AG04450 (cell line): ENCODE measurements at regions not wholly inside any gene's neighbourhood (a gene's known extent, or its start where the extent isn't known, plus 50 kb on each side); places are given as distances from the start of the nearest gene placed in this dataset.

ENCODE experiments used
- CTCF ChIA-PET: fragments of 300-600, 350-600 bp; formaldehyde crosslinking; extraction: SDS; loops from one replicate; lab custom pipeline; 2022; ENCODE audit warnings: antibody characterized with exemption, inconsistent platforms; lab: Charles Lee
- POLR2A ChIA-PET: fragments of 350-600 bp; formaldehyde crosslinking; extraction: SDS; loops from one replicate; lab custom pipeline; 2021; ENCODE audit warnings: antibody characterized with exemption, inconsistent platforms; lab: Yijun Ruan, JAX
- DNase-seq: peaks from one replicate; pipeline ENCODE4 v3.0.0-alpha.2; 2011; ENCODE audit warnings: low read depth, low spot score
- H3K27ac ChIP-seq: one replicate; pipeline ENCODE4 v1.5.1; 2012; ENCODE audit warnings: low read depth, low read length, control low read depth
- H3K27me3 ChIP-seq: one replicate; pipeline ENCODE4 v1.6.0; 2012; ENCODE audit warnings: low read length; ENCODE audit not compliant: control insufficient read depth, insufficient read depth
- H3K4me3 ChIP-seq: 2 replicates; pipeline ENCODE4 v1.5.1; 2011; ENCODE audit warnings: mild to moderate bottlenecking, low read depth, low read length, control low read depth
- H3K9me3 ChIP-seq: 2 replicates; pipeline ENCODE4 v1.5.1; 2012; ENCODE audit warnings: low read length; ENCODE audit not compliant: control insufficient read depth, insufficient read depth
- TF ChIP-seq, protein P1 (sequence below): IDR thresholded peaks from 2 replicates; pipeline ENCODE4 v1.5.1; 2011; ENCODE audit warnings: low read depth, low read length, control low read depth, inconsistent platforms

DNA sequence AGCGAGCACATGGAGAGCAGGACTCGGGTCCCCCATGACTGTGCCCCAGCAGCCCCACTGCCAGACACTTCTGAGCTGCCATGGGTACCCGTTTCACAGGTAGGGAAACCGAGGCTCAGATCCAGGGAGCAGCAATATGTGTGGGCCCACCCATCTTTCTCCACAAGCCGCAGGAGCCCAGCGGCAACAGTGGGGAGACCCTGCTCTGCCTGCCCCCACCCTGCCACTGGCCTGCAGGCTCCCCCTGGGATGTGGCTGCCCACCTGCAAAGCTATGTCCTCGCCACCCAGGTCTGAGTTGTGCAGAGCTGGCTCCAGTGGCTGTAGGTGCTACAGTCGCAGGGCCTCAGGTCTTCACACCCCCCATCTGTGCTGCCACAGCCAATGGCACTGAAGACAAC, 50.6 kb upstream of the C1QTNF9B start:
- Histone ChIP-seq H3K27ac (no peak overlapping the region), H3K9me3 (peaks cover 7% of the 10 kb centered on the region; the same call in 1 of the 2 replicates), H3K27me3 (peaks cover 5% of the 10 kb centered on the region), H3K4me3 (no peak overlapping the region)
- TF ChIP-seq, protein P1, sequence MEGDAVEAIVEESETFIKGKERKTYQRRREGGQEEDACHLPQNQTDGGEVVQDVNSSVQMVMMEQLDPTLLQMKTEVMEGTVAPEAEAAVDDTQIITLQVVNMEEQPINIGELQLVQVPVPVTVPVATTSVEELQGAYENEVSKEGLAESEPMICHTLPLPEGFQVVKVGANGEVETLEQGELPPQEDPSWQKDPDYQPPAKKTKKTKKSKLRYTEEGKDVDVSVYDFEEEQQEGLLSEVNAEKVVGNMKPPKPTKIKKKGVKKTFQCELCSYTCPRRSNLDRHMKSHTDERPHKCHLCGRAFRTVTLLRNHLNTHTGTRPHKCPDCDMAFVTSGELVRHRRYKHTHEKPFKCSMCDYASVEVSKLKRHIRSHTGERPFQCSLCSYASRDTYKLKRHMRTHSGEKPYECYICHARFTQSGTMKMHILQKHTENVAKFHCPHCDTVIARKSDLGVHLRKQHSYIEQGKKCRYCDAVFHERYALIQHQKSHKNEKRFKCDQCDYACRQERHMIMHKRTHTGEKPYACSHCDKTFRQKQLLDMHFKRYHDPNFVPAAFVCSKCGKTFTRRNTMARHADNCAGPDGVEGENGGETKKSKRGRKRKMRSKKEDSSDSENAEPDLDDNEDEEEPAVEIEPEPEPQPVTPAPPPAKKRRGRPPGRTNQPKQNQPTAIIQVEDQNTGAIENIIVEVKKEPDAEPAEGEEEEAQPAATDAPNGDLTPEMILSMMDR, result no peak
- DNase-seq, result no peak
- ChIA-PET CTCF (interaction anchor here (2.2 kb wide), 1 partner anchor 12 kb away, joined by 31 read pairs; no protein-coding TSS in a partner anchor), POLR2A (no interaction called here)

DNA sequence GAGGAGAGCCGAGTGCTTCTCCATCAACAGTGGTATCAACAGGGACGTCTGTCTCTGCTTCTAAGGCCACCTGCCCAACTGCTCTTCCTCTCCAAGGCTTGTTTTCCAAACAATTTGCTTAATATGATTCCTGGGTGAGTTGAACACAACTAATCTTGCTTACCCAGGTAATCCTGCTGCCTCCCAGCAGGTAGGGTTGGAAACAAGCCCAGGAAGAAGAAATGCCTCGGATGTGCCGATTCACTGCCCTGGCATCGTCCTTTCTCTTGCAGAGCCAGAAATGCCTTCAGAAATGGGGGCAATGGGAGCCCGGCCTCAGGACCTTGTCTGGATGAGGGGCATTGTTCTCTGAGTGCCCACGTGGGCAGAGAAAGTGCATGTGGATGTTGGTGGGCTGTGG, 51.9 kb upstream of the C1QTNF9B start:
- CTCF ChIA-PET, result interaction anchor here (2.2 to 4.6 kb wide), 2 partner anchors 11 kb away, joined by 31 to 48 read pairs; no protein-coding TSS in a partner anchor
- POLR2A ChIA-PET, result no interaction called here
- Histone ChIP-seq H3K4me3 (no peak overlapping the region), H3K9me3 (peaks cover 9% of the 10 kb centered on the region; the same call in 1 of the 2 replicates), H3K27me3 (peaks cover 5% of the 10 kb centered on the region), H3K27ac (no peak overlapping the region)
- TF ChIP-seq, protein P1, result no peak
- no peak for DNase-seq

DNA sequence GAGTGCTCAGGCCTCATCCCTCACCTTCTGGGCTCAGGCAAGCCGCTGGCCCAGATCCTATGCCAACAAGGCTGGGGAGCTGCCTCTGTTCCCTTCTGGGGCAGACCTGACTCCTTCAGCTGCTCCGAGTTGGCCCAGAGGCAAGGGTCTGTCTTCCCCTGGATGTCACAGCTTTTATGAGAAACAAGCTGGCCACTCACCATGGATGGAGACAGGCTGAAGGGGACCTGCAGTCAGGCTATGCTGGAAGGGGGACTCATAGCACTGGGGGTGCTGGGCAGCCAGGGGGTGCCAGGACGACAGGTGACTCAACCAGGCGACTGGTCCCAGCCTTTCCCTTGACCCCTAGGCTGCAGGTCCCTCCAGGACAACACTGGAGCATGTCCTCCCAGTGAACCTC, 52.4 kb upstream of the C1QTNF9B start:
- no peak for DNase-seq
- H3K27me3 ChIP-seq, result peaks cover 5% of the 10 kb centered on the region
- H3K9me3 ChIP-seq, result peaks cover 9% of the 10 kb centered on the region; the same call in 1 of the 2 replicates
- TF ChIP-seq, protein P1, result no peak
- H3K4me3 ChIP-seq, result no peak overlapping the region
- ChIA-PET CTCF (interaction anchor here (4.6 kb wide), 1 partner anchor 11 kb away, joined by 48 read pairs; no protein-coding TSS in a partner anchor), POLR2A (no interaction called here)
- H3K27ac ChIP-seq, result no peak overlapping the region

DNA sequence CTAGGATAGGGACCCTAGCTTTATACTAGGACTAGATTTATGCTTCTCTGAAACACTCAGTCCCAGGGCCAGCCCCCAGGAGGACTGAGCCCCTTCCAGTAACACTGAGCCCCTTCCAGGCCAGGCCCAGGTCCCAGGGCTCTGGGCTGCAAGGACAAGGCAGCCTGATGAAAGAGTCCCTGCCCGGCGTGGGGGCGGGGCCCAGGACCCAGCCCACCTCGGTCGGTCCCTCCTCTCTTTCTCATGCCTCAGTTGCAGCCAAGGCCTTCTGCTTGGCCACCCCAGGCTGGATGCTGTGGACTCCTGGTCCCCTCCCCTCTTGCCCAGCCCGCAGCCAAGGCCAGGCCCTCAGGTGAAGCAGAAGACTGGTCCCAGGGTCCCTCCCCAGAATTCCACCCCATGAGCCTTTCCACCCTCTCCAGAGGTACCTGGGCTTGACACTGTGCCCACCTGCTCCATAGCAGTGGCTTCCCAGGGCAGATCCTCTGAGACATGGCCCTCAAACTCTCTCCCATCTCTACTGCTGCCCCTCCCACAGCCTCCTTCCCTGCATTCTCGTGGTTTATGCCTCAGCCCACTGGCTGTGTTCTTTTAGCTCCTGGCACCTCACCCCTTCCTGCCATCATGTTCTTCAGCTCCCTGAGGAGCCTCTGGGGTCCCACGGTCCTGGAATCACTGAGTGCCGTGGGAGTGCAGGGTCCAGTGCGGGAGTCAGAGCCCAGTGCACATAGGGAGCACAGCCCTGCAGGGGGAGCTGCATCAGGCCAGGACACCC, 53.6 kb upstream of the C1QTNF9B start:
- TF ChIP-seq, protein P1, result 0 out of 2 replicates have a peak, but pooled peaks have one; percentile 11
- no peak for DNase-seq
- CTCF ChIA-PET, result interaction anchor here (4.6 kb wide), 1 partner anchor 10 kb away, joined by 48 read pairs; no protein-coding TSS in a partner anchor
- Histone ChIP-seq H3K27ac (no peak overlapping the region), H3K9me3 (peaks cover 5% of the 10 kb centered on the region; the same call in 1 of the 2 replicates), H3K27me3 (peaks cover 5% of the 10 kb centered on the region), H3K4me3 (no peak overlapping the region)
- POLR2A ChIA-PET, result no interaction called here

DNA sequence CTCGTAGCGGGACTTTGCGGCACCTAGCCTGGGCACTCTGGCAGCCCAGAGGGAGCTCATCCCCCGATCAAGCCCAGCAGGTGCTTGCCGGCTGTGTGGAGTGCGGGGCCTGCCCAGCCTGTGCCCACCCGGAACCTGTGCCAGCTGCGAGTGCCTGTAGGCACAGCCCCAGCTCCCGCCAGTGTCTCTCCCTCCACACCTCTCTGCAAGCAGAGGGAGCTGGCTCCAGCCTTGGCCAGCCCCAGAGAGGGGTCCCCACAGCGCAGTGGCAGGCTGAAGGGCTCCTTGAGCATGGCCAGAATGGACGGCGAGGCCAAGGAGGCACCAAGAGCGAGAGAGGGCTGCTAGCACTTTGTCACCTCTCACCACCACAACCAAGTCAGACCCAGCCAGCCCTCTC, 55.5 kb upstream of the C1QTNF9B start:
- Histone ChIP-seq H3K27ac (no peak overlapping the region), H3K4me3 (no peak overlapping the region), H3K27me3 (peaks cover 2% of the 10 kb centered on the region), H3K9me3 (peaks cover 5% of the 10 kb centered on the region; the same call in 1 of the 2 replicates)
- no peak for DNase-seq
- ChIA-PET POLR2A (no interaction called here), CTCF (interaction anchor here (4.6 kb wide), 1 partner anchor 8 kb away, joined by 48 read pairs; no protein-coding TSS in a partner anchor)
- TF ChIP-seq, protein P1, result no peak
